ENCODE measurements at regions not wholly inside any gene's neighbourhood (a gene's known extent, or its start where the extent isn't known, plus 50 kb on each side); places are given as distances from the start of the nearest gene placed in this dataset.

DNA sequence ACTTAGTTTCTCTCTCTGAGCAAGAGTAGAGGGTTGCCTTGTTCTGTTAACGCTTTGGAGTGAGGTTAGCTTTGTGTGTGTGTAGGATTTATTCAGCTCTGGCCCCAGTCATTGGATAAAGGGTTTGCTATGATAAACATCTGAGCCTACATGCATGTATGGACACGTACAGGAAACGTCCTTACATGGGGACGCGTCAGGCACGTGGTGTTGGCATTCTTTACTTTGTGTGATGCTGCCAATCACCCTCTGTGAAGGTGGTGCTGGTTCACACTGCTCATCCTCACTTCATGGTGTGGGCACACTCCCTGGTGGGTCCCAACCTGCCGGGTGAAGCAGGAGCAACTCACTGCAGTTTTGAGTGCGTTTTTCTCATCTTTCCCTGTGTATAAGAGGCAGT is 53.4 kb upstream of the CD93 start:
- DNase-seq, result no peak
- H3K27me3 ChIP-seq, result no peaks in the 10 kb centered on the region
- no peaks in the 10 kb centered on the region for H3K9me3 ChIP-seq
- no peak overlapping the region for H3K4me3 ChIP-seq
- intact Hi-C loops (cut with DNase I), result loop anchor here in 1 of 10 donors (10.0 kb wide), 1 partner anchor 55 kb away; the partner anchor contains the start of gene CD93
- no peak overlapping the region for H3K27ac ChIP-seq
- ATAC-seq, result no peak
- no peaks in the 10 kb centered on the region for H3K36me3 ChIP-seq
- TF ChIP-seq, protein P1, sequence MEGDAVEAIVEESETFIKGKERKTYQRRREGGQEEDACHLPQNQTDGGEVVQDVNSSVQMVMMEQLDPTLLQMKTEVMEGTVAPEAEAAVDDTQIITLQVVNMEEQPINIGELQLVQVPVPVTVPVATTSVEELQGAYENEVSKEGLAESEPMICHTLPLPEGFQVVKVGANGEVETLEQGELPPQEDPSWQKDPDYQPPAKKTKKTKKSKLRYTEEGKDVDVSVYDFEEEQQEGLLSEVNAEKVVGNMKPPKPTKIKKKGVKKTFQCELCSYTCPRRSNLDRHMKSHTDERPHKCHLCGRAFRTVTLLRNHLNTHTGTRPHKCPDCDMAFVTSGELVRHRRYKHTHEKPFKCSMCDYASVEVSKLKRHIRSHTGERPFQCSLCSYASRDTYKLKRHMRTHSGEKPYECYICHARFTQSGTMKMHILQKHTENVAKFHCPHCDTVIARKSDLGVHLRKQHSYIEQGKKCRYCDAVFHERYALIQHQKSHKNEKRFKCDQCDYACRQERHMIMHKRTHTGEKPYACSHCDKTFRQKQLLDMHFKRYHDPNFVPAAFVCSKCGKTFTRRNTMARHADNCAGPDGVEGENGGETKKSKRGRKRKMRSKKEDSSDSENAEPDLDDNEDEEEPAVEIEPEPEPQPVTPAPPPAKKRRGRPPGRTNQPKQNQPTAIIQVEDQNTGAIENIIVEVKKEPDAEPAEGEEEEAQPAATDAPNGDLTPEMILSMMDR (IDR thresholded peaks at IDR 0.05), result no peak
- no peak for TF ChIP-seq POLR2A (IDR thresholded peaks at IDR 0.05)
- H3K4me1 ChIP-seq, result peaks cover 9 to 72% (median 20%) of the 10 kb centered on the region in 12 donors
- 74 to 89% (median 78%) methylated on average over 8 of the region's 8 CpGs for WGBS, 4 donors

DNA sequence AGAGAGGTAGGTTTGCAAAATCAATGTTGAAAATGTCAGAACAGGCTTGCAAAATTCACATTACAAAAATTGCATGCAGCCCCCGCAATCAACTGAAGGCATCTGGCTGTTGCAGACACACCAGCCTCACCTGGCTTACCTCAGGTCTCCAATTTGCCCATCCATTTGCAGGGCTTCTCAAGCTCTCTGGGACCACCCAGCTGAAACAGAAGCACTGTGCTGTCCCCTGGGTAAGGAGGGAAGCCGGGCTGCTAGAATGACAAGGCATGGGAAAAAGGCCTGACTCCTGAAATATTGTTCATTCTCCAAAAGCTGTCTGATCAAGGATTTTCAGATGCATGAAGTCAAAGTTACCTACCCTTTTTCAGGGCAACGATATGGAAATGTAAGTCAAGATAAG is 52.6 kb upstream of the CD93 start:
- no peaks in the 10 kb centered on the region for H3K36me3 ChIP-seq
- no peaks in the 10 kb centered on the region for H3K27me3 ChIP-seq
- WGBS, 4 donors, result 89 to 91% (median 90%) methylated on average over 3 of the region's 3 CpGs
- intact Hi-C loops (cut with DNase I), result loop anchor here in 1 of 10 donors (10.0 kb wide), 1 partner anchor 54 kb away; the partner anchor contains the start of gene CD93
- no peak overlapping the region for H3K27ac ChIP-seq
- TF ChIP-seq, protein P1 (IDR thresholded peaks at IDR 0.05), result no peak
- H3K4me3 ChIP-seq, result no peak overlapping the region
- no peaks in the 10 kb centered on the region for H3K9me3 ChIP-seq
- DNase-seq (no peak), ATAC-seq (no peak)
- peaks cover 9 to 64% (median 22%) of the 10 kb centered on the region in 12 donors for H3K4me1 ChIP-seq

DNA sequence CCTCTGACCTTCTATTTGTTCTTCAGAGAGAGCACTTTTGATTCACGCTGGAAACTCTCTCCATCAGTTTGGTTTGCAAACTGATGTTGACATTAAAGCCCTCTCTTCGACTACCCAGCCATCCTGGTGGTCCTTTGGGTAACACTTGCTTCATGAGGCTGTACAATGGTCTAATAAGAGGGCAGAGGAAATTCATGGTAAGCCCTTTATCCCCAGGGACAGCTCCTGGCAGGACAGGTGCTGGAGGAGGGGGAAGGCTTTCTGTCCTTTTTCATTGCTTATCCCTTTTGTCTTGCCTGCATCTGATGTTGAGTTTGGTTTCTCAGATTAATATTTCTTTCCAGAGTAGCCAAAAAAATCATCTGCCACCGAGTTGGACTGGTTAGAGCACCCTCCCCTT is 52.1 kb upstream of the CD93 start:
- Histone ChIP-seq H3K27me3 (no peaks in the 10 kb centered on the region), H3K9me3 (no peaks in the 10 kb centered on the region), H3K27ac (no peak overlapping the region), H3K4me1 (peaks cover 9 to 64% (median 23%) of the 10 kb centered on the region in 12 donors), H3K36me3 (no peaks in the 10 kb centered on the region), H3K4me3 (no peak overlapping the region)
- no peak for ATAC-seq
- intact Hi-C loops (cut with DNase I), result loop anchor here in 1 of 10 donors (10.0 kb wide), 1 partner anchor 53 kb away; the partner anchor contains the start of gene CD93
- DNase-seq, result no peak
- TF ChIP-seq, protein P1 (IDR thresholded peaks at IDR 0.05), result no peak
- TF ChIP-seq POLR2A (IDR thresholded peaks at IDR 0.05), result no peak
- WGBS, 4 donors, result 77 to 92% (median 86%) methylated on average over 3 of the region's 3 CpGs

DNA sequence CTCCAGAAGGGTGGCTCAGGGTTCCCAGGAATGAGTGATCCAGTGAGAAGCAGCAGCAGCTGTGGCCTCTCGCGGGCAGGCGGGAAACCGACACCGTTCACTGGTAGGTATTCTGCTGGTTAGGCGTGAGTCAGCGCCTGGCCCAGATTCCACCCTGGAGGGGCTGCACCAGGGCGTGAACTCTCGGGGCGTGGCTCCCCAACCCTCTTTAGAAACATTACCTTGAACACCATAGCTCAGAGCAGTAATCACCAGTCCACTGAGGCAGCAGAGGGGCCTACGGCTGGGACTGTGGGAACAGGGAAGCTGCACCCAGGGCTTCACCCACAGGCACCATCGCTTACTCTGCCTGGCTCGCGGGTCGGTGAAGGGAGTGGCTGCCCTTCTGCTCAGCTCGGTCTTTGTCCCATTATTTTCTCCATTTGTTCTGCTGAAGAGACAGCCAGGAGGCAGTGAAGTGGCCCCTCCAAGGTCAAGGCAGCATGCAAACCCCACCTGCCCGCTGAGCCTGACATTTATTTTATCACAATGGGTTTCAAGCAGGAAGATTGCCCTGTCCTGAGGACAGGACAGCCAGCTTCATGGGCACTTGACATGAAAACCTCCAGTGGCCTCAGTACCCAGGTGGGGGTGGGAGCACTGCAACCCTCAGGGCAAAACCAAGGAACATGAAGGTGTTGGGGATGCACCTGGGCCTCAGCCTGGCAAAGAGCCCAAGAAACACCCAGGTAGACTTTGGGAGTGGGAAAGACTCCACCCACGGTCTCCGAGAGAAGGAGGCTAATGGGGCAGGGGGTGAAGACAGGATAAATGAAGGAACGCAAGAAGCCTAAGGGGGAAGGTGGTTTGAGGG is 51.0 kb upstream of the CD93 start:
- TF ChIP-seq POLR2A (IDR thresholded peaks at IDR 0.05), result no peak
- TF ChIP-seq, protein P1 (IDR thresholded peaks at IDR 0.05), result no peak
- Histone ChIP-seq H3K9me3 (no peaks in the 10 kb centered on the region), H3K4me3 (no peak overlapping the region), H3K27me3 (no peaks in the 10 kb centered on the region), H3K27ac (no peak overlapping the region), H3K36me3 (no peaks in the 10 kb centered on the region), H3K4me1 (peaks cover 5 to 64% (median 23%) of the 10 kb centered on the region in 12 donors)
- whole genome bisulfite sequencing, 4 donors, result 97 to 98% (median 97%) methylated on average over 16 to 20 of the region's 20 CpGs
- intact Hi-C loops (cut with DNase I), result loop anchor here in 1 of 10 donors (10.0 kb wide), 1 partner anchor 52 kb away; the partner anchor contains the start of gene CD93
- DNase-seq (no peak), ATAC-seq (no peak)

Data from heart left ventricle (tissue), 16 donors.